PC-9 (cell line): ENCODE measurements at regions not wholly inside any gene's neighbourhood (a gene's known extent, or its start where the extent isn't known, plus 50 kb on each side); places are given as distances from the start of the nearest gene placed in this dataset.

ENCODE experiments used
- EZH2 ChIP-seq: fragments of 200-600 bp; sonication (generic); IDR thresholded peaks from 2 replicates; pipeline ENCODE4 v1.8.0; 2017; ENCODE audit warnings: antibody characterized with exemption, low read depth
- TF ChIP-seq, protein P1 (sequence below): fragments of 200-600 bp; sonication (generic); conservative IDR thresholded peaks from 2 replicates; pipeline ENCODE4 v1.6.1; 2017; ENCODE audit warnings: mixed run types, antibody characterized with exemption, mild to moderate bottlenecking, moderate library complexity

DNA sequence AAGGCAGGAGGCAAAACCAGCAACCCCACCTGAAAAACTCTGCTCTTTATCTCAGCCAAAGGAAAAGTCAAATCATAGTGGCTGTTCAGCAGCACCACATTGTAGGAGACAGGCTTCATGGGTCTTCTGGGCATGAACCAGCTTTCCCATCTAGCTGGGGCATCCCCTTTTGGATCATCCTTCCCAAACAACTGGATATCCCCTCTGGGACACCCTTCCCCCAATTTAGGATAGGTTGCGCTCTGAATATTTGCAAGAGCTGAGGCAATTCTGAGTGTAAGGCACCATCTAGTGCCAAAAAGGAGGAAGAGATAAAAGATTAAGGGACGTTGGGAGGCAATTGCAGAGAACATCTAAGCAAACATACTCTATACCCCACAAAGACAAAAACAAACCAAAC lies 295.8 kb downstream of the MATN1 start:
- TF ChIP-seq, protein P1, sequence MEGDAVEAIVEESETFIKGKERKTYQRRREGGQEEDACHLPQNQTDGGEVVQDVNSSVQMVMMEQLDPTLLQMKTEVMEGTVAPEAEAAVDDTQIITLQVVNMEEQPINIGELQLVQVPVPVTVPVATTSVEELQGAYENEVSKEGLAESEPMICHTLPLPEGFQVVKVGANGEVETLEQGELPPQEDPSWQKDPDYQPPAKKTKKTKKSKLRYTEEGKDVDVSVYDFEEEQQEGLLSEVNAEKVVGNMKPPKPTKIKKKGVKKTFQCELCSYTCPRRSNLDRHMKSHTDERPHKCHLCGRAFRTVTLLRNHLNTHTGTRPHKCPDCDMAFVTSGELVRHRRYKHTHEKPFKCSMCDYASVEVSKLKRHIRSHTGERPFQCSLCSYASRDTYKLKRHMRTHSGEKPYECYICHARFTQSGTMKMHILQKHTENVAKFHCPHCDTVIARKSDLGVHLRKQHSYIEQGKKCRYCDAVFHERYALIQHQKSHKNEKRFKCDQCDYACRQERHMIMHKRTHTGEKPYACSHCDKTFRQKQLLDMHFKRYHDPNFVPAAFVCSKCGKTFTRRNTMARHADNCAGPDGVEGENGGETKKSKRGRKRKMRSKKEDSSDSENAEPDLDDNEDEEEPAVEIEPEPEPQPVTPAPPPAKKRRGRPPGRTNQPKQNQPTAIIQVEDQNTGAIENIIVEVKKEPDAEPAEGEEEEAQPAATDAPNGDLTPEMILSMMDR: no peak
- no peak for TF ChIP-seq EZH2
